Activated naive CD4-positive, alpha-beta T cell treated with anti-CD3 and anti-CD28 coated beads for 36 hours (primary cell): ENCODE measurements at regions not wholly inside any gene's neighbourhood (a gene's known extent, or its start where the extent isn't known, plus 50 kb on each side); places are given as distances from the start of the nearest gene placed in this dataset.
"Not testable (repeated sequence)": the region's sequence is repeated elsewhere in the genome, so short reads cannot be mapped to it uniquely, and the experiment has no call there.

Experiments
- CTCF ChIA-PET: fragments of 350-600 bp; sonication (Branson Sonifier 250); formaldehyde crosslinking; loops from one replicate; lab custom pipeline; 2021; ENCODE audit warnings: antibody characterized with exemption; lab: Charles Lee
- DNase-seq: peaks from one replicate; pipeline ENCODE4 v3.0.0-alpha.2; 2020
- H3K27ac Mint-ChIP-seq: one replicate; pipeline ENCODE4 v1.8.0; 2021; ENCODE audit warnings: mild to moderate bottlenecking, mixed read lengths
- H3K27me3 Mint-ChIP-seq: one replicate; pipeline ENCODE4 v1.8.0; 2021; ENCODE audit warnings: low read depth, mixed read lengths
- H3K36me3 Mint-ChIP-seq: one replicate; pipeline ENCODE4 v1.8.0; 2021; ENCODE audit warnings: low read depth, mixed read lengths
- H3K4me1 Mint-ChIP-seq: one replicate; pipeline ENCODE4 v1.8.0; 2021; ENCODE audit warnings: low read depth, mixed read lengths
- H3K4me3 Mint-ChIP-seq: one replicate; pipeline ENCODE4 v1.8.0; 2021; ENCODE audit warnings: mild to moderate bottlenecking, moderate library complexity, mixed read lengths
- H3K9me3 Mint-ChIP-seq: one replicate; pipeline ENCODE4 v1.8.0; 2021; ENCODE audit warnings: mixed read lengths
- intact Hi-C: fragments of 100-400 bp; cut with micrococcal nuclease; formaldehyde crosslinking; loops from one replicate; pipeline ENCODE4 v1.15.1; 2023

DNA sequence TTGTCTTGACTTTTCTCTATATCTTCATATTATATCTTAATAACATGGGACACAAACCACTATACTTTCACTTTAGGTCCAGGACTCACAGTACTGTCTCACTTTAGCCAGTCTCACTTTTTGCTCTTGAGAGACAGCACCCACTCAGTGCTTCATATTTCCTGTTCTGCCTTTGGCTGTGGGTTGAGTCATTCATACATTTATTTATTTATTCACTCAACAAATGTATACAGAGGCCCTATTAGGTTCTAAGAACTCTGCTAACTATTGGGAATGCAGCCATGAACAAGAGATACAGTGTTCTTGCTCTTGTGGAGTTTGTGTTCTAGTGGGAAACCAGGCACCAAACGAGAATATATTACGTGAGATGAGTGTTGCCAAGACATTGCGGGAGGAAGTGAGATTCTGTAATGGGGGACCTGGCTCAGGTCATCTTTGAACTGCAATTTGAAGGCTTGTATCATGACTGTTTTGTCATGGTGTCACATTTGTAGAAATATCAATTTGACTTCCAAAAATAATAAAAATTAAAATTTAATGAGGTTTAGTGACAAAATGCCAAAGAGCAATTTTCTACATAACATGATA is 190.1 kb downstream of the SDHAF3 start:
- Mint-ChIP-seq H3K4me1 (no peaks in the 10 kb centered on the region), H3K9me3 (peaks cover 8% of the 10 kb centered on the region), H3K36me3 (no peaks in the 10 kb centered on the region), H3K27me3 (peaks cover 5% of the 10 kb centered on the region), H3K4me3 (no peak overlapping the region), H3K27ac (no peak overlapping the region)
- CTCF ChIA-PET = no interaction called here
- DNase-seq = no peak
- intact Hi-C loops = no loop called here

- no peak for DNase-seq
- Mint-ChIP-seq H3K4me1 (no peaks in the 10 kb centered on the region), H3K27ac (no peak overlapping the region), H3K9me3 (peaks cover 8% of the 10 kb centered on the region), H3K27me3 (no peaks in the 10 kb centered on the region), H3K4me3 (no peak overlapping the region), H3K36me3 (no peaks in the 10 kb centered on the region)
- intact Hi-C loops = no loop called here
- CTCF ChIA-PET = no interaction called here
Observed at GRCh38 chr7:97313900-97314299, 196.4 kb downstream of the SDHAF3 start.

DNA sequence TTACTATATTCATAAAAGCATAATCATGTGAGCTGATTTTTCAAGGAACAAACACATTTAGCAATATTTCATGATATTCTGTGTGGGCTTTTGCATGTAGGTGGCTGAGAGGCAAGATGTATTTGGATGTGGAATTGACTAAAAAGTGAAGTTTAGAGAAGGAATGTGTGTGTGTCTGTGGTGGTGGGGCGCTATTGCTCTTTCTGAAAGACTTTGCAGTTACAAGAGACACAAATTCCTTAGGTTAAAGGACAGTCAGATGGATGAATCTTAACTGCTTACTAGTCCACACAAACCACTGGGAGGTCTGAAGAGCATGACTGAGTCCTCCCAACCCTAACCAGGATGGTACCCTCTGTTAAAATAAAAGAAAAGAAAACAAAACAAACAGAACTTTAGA is 200.1 kb downstream of the SDHAF3 start:
- no peaks in the 10 kb centered on the region for H3K36me3 Mint-ChIP-seq
- CTCF ChIA-PET = no interaction called here
- no peaks in the 10 kb centered on the region for H3K9me3 Mint-ChIP-seq

GRCh38 chr7:97329871-97330270 is 212.4 kb downstream of the SDHAF3 start:
- H3K4me3 Mint-ChIP-seq, DNase-seq, H3K27ac Mint-ChIP-seq, H3K27me3 Mint-ChIP-seq, intact Hi-C loops, CTCF ChIA-PET, H3K9me3 Mint-ChIP-seq, H3K36me3 Mint-ChIP-seq, H3K4me1 Mint-ChIP-seq: not testable (repeated sequence)

More for the DNA sequence above, 200.1 kb downstream of the SDHAF3 start:
- no peak overlapping the region for H3K27ac Mint-ChIP-seq
- H3K4me3 Mint-ChIP-seq = no peak overlapping the region
- DNase-seq = no peak
- intact Hi-C loops = no loop called here
- H3K27me3 Mint-ChIP-seq = no peaks in the 10 kb centered on the region
- no peaks in the 10 kb centered on the region for H3K4me1 Mint-ChIP-seq

DNA sequence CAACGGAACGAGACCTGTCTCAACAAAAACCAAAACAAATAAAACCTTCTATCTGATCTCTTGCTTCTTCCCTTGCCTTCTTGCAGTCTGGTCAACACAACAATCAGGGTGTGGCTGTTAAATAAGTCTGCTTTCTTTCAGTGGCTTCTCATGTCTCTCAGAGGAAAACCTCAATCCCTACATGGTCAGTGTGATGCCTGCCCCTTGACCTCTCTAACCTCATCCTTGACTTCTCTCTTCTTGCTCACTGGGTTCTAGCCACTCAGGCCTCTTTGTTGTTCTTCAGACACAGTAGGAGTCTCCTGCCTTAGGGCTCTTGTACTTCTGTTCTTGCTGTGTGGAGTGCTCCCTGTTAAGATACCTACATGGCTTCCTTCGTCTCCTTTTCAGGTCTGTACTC is 220.4 kb downstream of the SDHAF3 start:
- CTCF ChIA-PET = no interaction called here
- Mint-ChIP-seq H3K9me3 (peaks cover 4% of the 10 kb centered on the region), H3K27me3 (peaks cover 2% of the 10 kb centered on the region), H3K36me3 (no peaks in the 10 kb centered on the region), H3K27ac (no peak overlapping the region), H3K4me1 (no peaks in the 10 kb centered on the region), H3K4me3 (no peak overlapping the region)
- DNase-seq = no peak
- intact Hi-C loops = no loop called here

GRCh38 chr7:97342512-97342911 is 225.0 kb downstream of the SDHAF3 start:
- H3K27me3 Mint-ChIP-seq = peaks cover 2% of the 10 kb centered on the region

GRCh38 chr7:97346349-97346748 is 228.9 kb downstream of the SDHAF3 start:
- H3K36me3 Mint-ChIP-seq = no peaks in the 10 kb centered on the region
- intact Hi-C loops = no loop called here
- H3K4me1 Mint-ChIP-seq = no peaks in the 10 kb centered on the region
- peaks cover 7% of the 10 kb centered on the region for H3K9me3 Mint-ChIP-seq
- H3K27ac Mint-ChIP-seq = no peak overlapping the region
- CTCF ChIA-PET = no interaction called here
- H3K4me3 Mint-ChIP-seq = no peak overlapping the region
- DNase-seq = no peak
- H3K27me3 Mint-ChIP-seq = peaks cover 3% of the 10 kb centered on the region

More at GRCh38 chr7:97342512-97342911, 225.0 kb downstream of the SDHAF3 start:
- DNase-seq = no peak
- no peak overlapping the region for H3K4me3 Mint-ChIP-seq
- H3K4me1 Mint-ChIP-seq = no peaks in the 10 kb centered on the region
- CTCF ChIA-PET = no interaction called here
- intact Hi-C loops = no loop called here
- no peaks in the 10 kb centered on the region for H3K36me3 Mint-ChIP-seq
- H3K27ac Mint-ChIP-seq = no peak overlapping the region
- H3K9me3 Mint-ChIP-seq = peaks cover 4% of the 10 kb centered on the region

DNA sequence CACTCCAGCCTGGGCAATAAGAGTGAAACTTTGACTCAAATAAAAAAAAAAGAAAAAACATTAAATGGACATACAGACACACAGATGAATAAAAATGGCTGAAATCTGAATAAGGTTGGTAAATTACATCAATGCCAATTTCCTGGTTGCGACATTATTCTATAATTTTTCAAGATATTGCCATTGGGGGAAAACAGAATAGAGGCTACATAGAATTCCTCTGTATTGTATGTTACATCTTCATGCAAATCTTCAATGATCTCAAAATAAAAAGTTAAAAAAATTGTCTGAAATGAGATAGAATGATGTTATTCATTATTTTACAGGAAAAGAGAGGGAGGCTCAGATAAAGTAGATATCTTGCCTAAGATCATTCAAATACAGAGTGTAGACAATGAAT is 234.0 kb downstream of the SDHAF3 start:
- peaks cover 12% of the 10 kb centered on the region for H3K9me3 Mint-ChIP-seq
- no peak overlapping the region for H3K27ac Mint-ChIP-seq
- no peak for DNase-seq
- peaks cover 3% of the 10 kb centered on the region for H3K27me3 Mint-ChIP-seq
- H3K4me3 Mint-ChIP-seq = no peak overlapping the region
- intact Hi-C loops = no loop called here
- CTCF ChIA-PET = no interaction called here
- no peaks in the 10 kb centered on the region for H3K4me1 Mint-ChIP-seq
- no peaks in the 10 kb centered on the region for H3K36me3 Mint-ChIP-seq

DNA sequence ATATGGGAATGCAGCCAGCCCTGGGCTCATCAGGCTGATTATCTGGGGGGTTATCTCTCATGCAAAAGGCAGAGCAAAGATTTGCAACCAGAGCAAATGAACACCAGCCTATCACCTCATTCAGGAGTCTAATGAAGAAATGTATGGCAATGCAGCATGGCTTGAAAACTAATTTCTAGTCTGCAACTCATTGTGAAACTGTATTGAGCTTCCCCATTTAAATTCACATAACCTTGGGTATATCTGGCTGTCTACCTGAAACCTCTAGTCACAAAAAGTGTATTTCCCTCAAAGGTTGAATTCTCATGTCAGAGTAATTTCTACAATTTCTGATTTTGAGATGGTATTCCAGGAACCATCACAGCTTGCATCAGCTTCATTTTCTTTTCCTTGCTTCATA is 240.0 kb downstream of the SDHAF3 start:
- Mint-ChIP-seq H3K9me3 (peaks cover 3% of the 10 kb centered on the region), H3K27ac (no peak overlapping the region), H3K4me1 (no peaks in the 10 kb centered on the region), H3K4me3 (no peak overlapping the region), H3K27me3 (peaks cover 3% of the 10 kb centered on the region), H3K36me3 (no peaks in the 10 kb centered on the region)
- CTCF ChIA-PET = no interaction called here
- DNase-seq = no peak
- intact Hi-C loops = no loop called here

DNA sequence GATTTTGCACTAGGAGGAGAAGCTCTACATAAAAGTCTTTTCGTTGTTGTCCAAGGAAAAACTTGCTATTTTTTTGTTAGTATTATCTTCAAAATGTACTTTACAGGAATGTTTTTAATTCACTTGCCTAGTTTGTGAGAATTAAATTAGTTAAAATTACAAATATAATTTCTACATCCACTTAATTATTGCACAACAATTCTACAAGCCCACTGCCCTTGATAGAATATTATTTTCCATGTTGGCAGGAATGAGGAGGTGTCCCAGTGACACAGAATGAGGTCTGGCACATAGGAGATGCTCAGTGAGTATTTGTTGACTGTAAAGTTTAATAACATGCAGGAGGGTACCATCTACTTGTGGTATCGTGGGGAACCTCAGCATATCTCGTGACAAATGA is 255.4 kb downstream of the SDHAF3 start:
- no peak for DNase-seq
- H3K9me3 Mint-ChIP-seq = peaks cover 1% of the 10 kb centered on the region
- no peaks in the 10 kb centered on the region for H3K4me1 Mint-ChIP-seq
- H3K27me3 Mint-ChIP-seq = no peaks in the 10 kb centered on the region
- H3K27ac Mint-ChIP-seq = no peak overlapping the region
- no peaks in the 10 kb centered on the region for H3K36me3 Mint-ChIP-seq
- intact Hi-C loops = no loop called here
- CTCF ChIA-PET = no interaction called here
- H3K4me3 Mint-ChIP-seq = no peak overlapping the region

GRCh38 chr7:97373736-97374135 is 256.2 kb downstream of the SDHAF3 start:
- no peaks in the 10 kb centered on the region for H3K9me3 Mint-ChIP-seq
- no peaks in the 10 kb centered on the region for H3K27me3 Mint-ChIP-seq
- no peaks in the 10 kb centered on the region for H3K4me1 Mint-ChIP-seq
- H3K27ac Mint-ChIP-seq = no peak overlapping the region
- H3K36me3 Mint-ChIP-seq = no peaks in the 10 kb centered on the region
- CTCF ChIA-PET = no interaction called here
- intact Hi-C loops = no loop called here
- H3K4me3 Mint-ChIP-seq = no peak overlapping the region
- no peak for DNase-seq

DNA sequence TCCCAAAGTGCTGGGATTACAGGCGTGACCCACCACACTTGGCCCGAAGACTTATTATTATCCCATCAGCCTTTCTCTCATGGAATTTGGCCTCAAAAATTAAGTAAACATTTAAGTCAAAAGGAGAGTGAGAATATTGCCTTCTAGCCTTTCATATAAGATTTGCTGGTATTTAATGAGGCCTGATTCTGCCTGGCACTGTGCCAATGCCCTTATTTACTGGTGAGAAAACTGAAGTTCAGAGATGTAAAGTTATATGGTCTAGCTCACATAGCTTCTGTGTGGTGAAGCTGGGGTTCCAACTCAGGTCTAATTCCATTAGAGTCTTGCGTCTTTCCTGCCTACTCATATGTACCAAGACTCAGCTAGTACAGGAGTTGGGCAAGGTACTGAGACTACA is 260.2 kb downstream of the SDHAF3 start:
- no peak for DNase-seq
- Mint-ChIP-seq H3K4me3 (no peak overlapping the region), H3K27ac (no peak overlapping the region), H3K27me3 (no peaks in the 10 kb centered on the region), H3K4me1 (no peaks in the 10 kb centered on the region), H3K36me3 (no peaks in the 10 kb centered on the region), H3K9me3 (no peaks in the 10 kb centered on the region)
- intact Hi-C loops = no loop called here
- CTCF ChIA-PET = interaction anchor here (0.7 kb wide), 1 partner anchor 14 kb away, joined by 5 read pairs; no protein-coding TSS in a partner anchor

DNA sequence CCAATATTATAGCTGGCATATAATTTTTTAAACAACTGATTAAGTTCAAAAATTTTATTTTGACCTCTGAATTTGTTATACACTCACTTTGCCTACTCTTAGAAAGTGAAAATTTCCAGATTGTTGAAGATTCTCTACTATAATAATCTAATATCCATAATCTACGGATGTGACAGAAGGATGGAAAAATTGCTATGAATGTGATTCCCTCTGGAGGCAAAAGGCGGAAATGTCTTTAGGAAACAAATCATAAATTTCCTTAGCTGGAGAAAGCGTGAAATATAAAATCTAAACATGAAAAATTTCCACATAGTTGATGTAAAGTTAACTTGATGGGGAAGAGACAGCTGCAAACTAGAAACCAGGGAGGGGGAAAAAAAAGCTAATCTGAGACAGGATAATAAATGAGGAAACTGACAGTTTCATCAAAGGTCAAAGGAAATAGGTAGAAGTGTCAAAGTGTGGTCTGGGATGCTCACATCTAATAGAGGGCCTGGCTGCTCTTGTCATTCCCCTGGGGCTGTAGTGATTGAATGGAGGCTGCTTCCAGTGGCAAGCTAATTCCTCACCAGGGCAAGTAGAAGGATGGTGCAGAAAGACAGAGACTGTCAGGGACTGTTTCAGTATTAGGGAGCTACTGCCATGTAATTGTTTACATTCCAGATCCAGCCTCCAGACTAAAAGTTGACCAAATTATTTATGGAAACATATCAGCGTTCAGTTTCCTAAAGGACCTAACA is 264.5 kb downstream of the SDHAF3 start:
- H3K36me3 Mint-ChIP-seq = no peaks in the 10 kb centered on the region
- H3K27ac Mint-ChIP-seq = no peak overlapping the region
- intact Hi-C loops = no loop called here
- no peak for DNase-seq
- no peaks in the 10 kb centered on the region for H3K27me3 Mint-ChIP-seq
- no peak overlapping the region for H3K4me3 Mint-ChIP-seq
- no peaks in the 10 kb centered on the region for H3K4me1 Mint-ChIP-seq
- CTCF ChIA-PET = no interaction called here
- H3K9me3 Mint-ChIP-seq = no peaks in the 10 kb centered on the region
